Ovary (tissue), 3 donors: ENCODE measurements at regions not wholly inside any gene's neighbourhood (a gene's known extent, or its start where the extent isn't known, plus 50 kb on each side); places are given as distances from the start of the nearest gene placed in this dataset.

Experiments
- EP300 ChIP-seq: sonication (generic); formaldehyde crosslinking; IDR thresholded peaks from one replicate; pipeline ENCODE4 v1.6.1; 2017; ENCODE audit warnings: antibody characterized with exemption
- POLR2A ChIP-seq: fragments of 450-650 bp; IDR thresholded peaks from one replicate; pipeline ENCODE4 v1.6.1; 2017; ENCODE audit warnings: antibody characterized with exemption, mild to moderate bottlenecking, moderate library complexity
- TF ChIP-seq, protein P1 (sequence below), 3 donors: fragments of 450-650 bp in 2 of 3; fragments of 200-600 bp in 1 of 3; IDR thresholded peaks; one replicate each; pipeline versions ENCODE4 v1.5.1 to v1.8.0; 2016 to 2022; ENCODE audit warnings: antibody characterized with exemption in 3 of 3, mild to moderate bottlenecking in 1 of 3
- donor health status: DM: no; HTN: no; CAD: no.

DNA sequence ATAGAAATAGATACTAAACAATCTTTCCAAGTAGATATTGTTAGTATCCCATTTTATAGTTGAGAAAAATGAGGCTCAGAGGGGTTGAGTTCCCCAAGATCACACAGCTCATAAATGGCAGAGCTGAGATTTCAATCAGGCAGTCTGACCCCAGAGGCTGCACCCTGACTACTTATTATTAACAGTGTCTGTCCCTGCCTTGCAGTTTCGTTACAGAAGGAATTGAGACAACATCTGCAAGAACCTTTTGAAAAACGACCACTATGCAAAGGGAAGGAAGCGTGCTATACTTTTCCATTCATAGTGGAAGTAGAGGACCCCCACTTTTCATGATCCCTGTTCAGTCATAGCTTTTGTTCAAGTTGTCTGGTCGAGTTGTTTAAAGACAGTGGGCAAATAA lies 53.2 kb upstream of the SEC11C start:
- TF ChIP-seq POLR2A (no peak), EP300 (no peak)
- TF ChIP-seq, protein P1, sequence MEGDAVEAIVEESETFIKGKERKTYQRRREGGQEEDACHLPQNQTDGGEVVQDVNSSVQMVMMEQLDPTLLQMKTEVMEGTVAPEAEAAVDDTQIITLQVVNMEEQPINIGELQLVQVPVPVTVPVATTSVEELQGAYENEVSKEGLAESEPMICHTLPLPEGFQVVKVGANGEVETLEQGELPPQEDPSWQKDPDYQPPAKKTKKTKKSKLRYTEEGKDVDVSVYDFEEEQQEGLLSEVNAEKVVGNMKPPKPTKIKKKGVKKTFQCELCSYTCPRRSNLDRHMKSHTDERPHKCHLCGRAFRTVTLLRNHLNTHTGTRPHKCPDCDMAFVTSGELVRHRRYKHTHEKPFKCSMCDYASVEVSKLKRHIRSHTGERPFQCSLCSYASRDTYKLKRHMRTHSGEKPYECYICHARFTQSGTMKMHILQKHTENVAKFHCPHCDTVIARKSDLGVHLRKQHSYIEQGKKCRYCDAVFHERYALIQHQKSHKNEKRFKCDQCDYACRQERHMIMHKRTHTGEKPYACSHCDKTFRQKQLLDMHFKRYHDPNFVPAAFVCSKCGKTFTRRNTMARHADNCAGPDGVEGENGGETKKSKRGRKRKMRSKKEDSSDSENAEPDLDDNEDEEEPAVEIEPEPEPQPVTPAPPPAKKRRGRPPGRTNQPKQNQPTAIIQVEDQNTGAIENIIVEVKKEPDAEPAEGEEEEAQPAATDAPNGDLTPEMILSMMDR (IDR thresholded peaks at IDR 0.05), result no peak
